Hepatocyte (in vitro differentiated cells): ENCODE measurements at regions not wholly inside any gene's neighbourhood (a gene's known extent, or its start where the extent isn't known, plus 50 kb on each side); places are given as distances from the start of the nearest gene placed in this dataset.

Experiments
- DNase-seq: peaks from one replicate; pipeline ENCODE4 v3.0.0-alpha.2; 2016; ENCODE audit warnings: low spot score
- H2AFZ ChIP-seq: fragments of 200-600 bp; sonication (generic); 2 replicates; pipeline ENCODE4 v1.6.0; 2016; ENCODE audit warnings: antibody characterized with exemption, mild to moderate bottlenecking
- H3K27ac ChIP-seq: fragments of 200-600 bp; sonication (generic); 2 replicates; pipeline ENCODE4 v1.5.1; 2016; ENCODE audit warnings: mild to moderate bottlenecking
- H3K27me3 ChIP-seq: fragments of 200-600 bp; sonication (generic); 2 replicates; pipeline ENCODE4 v1.6.1; 2016
- H3K36me3 ChIP-seq: fragments of 200-600 bp; sonication (generic); replicated peaks from 2 replicates; pipeline ENCODE4 v1.5.1; 2016; ENCODE audit warnings: low read depth; ENCODE audit not compliant: insufficient read depth
- H3K4me1 ChIP-seq: fragments of 200-600 bp; sonication (generic); 2 replicates; pipeline ENCODE4 v1.5.1; 2016; ENCODE audit warnings: mild to moderate bottlenecking, moderate library complexity; ENCODE audit not compliant: insufficient read depth
- H3K4me2 ChIP-seq: fragments of 200-600 bp; sonication (generic); 2 replicates; pipeline ENCODE4 v1.6.0; 2016
- H3K4me3 ChIP-seq: fragments of 200-600 bp; sonication (generic); 2 replicates; pipeline ENCODE4 v1.5.1; 2016; ENCODE audit warnings: mild to moderate bottlenecking
- H3K79me2 ChIP-seq: fragments of 200-600 bp; sonication (generic); 2 replicates; pipeline ENCODE4 v1.6.0; 2017; ENCODE audit warnings: mild to moderate bottlenecking
- H3K9me2 ChIP-seq: fragments of 200-600 bp; sonication (generic); replicated peaks from 2 replicates; pipeline ENCODE4 v1.6.0; 2017; ENCODE audit warnings: mild to moderate bottlenecking; ENCODE audit not compliant: insufficient read depth
- H3K9me3 ChIP-seq: fragments of 200-600 bp; sonication (generic); 2 replicates; pipeline ENCODE4 v1.5.1; 2016; ENCODE audit warnings: low read depth, mild to moderate bottlenecking
- H4K20me1 ChIP-seq: fragments of 200-600 bp; sonication (generic); 2 replicates; pipeline ENCODE4 v1.6.0; 2016; ENCODE audit warnings: mild to moderate bottlenecking; ENCODE audit not compliant: insufficient read depth, poor library complexity, severe bottlenecking
- CTCF ChIP-seq: fragments of 200-600 bp; sonication (generic); IDR thresholded peaks from 2 replicates; pipeline ENCODE4 v1.5.1; 2016; ENCODE audit warnings: antibody characterized with exemption, mild to moderate bottlenecking; ENCODE audit not compliant: poor library complexity
- EZH2 ChIP-seq: fragments of 200-600 bp; sonication (generic); IDR thresholded peaks from 2 replicates; pipeline ENCODE4 v1.6.1; 2016; ENCODE audit warnings: antibody characterized with exemption, mild to moderate bottlenecking, borderline replicate concordance
- EZH2phosphoT487 ChIP-seq: fragments of 200-600 bp; sonication (generic); IDR thresholded peaks from one replicate; pipeline ENCODE4 v1.6.1; 2018; ENCODE audit warnings: antibody characterized with exemption, mild to moderate bottlenecking, low read depth, moderate library complexity; ENCODE audit not compliant: unreplicated experiment, severe bottlenecking
- WGBS: methylation state at CpG from one replicate; pipeline ENCODE4 v1.1.6; 2016; ENCODE audit warnings: low lambda C conversion rate; ENCODE audit errors: missing lambda C conversion rate; 5-methylcytosine and 5-hydroxymethylcytosine counted together

DNA sequence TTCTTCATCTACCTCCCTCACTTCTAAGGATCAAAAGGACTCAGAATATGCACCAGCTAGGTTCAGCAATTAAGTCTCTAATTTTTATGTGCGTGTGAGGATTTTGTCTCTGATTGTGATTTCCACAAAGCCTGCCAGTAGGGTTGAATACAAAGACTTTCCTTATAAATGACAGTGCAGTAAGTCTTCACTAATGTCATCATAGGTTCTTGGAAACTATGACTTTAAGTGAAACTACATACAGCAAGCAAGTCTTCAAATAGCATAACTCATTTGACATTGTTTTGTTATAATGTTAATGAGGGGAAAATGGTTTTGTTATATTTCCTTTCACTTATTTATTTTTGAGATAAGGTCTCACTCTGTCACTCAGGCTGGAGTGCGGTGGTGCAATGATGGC, 526.3 kb upstream of the DCC start:
- H3K36me3 ChIP-seq: no peaks in the 10 kb centered on the region
- no peak overlapping the region for H2AFZ ChIP-seq
- H3K4me3 ChIP-seq: no peak overlapping the region
- WGBS: 94% methylated on average over 2 of the region's 2 CpGs
- no peaks in the 10 kb centered on the region for H3K4me1 ChIP-seq
- no peaks in the 10 kb centered on the region for H3K27me3 ChIP-seq
- H3K4me2 ChIP-seq: no peak overlapping the region
- H3K79me2 ChIP-seq: no peaks in the 10 kb centered on the region
- DNase-seq: no peak
- TF ChIP-seq EZH2 (no peak), EZH2phosphoT487 (no peak), CTCF (no peak)
- no peaks in the 10 kb centered on the region for H3K9me3 ChIP-seq
- H4K20me1 ChIP-seq: no peaks in the 10 kb centered on the region
- no peaks in the 10 kb centered on the region for H3K9me2 ChIP-seq
- H3K27ac ChIP-seq: no peak overlapping the region

- Histone ChIP-seq H4K20me1 (no peaks in the 10 kb centered on the region), H3K79me2 (no peaks in the 10 kb centered on the region), H3K9me2 (no peaks in the 10 kb centered on the region), H2AFZ (no peak overlapping the region), H3K27me3 (no peaks in the 10 kb centered on the region), H3K9me3 (no peaks in the 10 kb centered on the region), H3K4me3 (no peak overlapping the region), H3K36me3 (no peaks in the 10 kb centered on the region), H3K4me2 (no peak overlapping the region), H3K27ac (no peak overlapping the region), H3K4me1 (no peaks in the 10 kb centered on the region)
- TF ChIP-seq EZH2phosphoT487 (no peak), CTCF (no peak), EZH2 (no peak)
- WGBS: 71% methylated on average over 1 of the region's 1 CpG
- DNase-seq: no peak
Observed at GRCh38 chr18:51821610-51822009, 518.4 kb upstream of the DCC start.

DNA sequence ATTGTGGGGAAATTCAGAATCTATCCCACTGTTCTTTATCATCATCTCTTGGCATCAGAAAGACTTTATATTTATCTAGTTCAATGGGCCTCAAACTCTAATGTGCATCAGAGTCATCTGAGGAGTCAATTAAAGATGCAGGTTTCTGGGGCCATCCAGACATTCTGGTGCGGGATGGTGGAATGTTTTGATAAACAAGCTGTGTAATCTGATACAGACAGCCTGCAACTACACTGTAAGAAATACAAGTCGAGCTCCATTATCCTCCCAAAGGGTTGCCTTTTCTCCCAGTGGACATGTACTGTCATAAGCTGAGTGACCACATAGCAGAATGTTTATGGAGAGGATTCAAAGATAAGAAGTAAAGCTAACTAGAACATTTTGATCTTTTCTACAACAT, 515.3 kb upstream of the DCC start:
- Histone ChIP-seq H3K79me2 (no peaks in the 10 kb centered on the region), H3K9me3 (no peaks in the 10 kb centered on the region), H3K4me1 (no peaks in the 10 kb centered on the region), H4K20me1 (no peaks in the 10 kb centered on the region), H3K4me2 (no peak overlapping the region), H2AFZ (no peak overlapping the region), H3K27me3 (no peaks in the 10 kb centered on the region), H3K36me3 (no peaks in the 10 kb centered on the region), H3K4me3 (no peak overlapping the region), H3K9me2 (no peaks in the 10 kb centered on the region), H3K27ac (no peak overlapping the region)
- 37% methylated on average over 2 of the region's 2 CpGs for WGBS
- TF ChIP-seq EZH2phosphoT487 (no peak), EZH2 (no peak), CTCF (no peak)
- DNase-seq: no peak

GRCh38 chr18:51833850-51834249, 506.1 kb upstream of the DCC start:
- Histone ChIP-seq H3K4me2 (no peak overlapping the region), H3K79me2 (no peaks in the 10 kb centered on the region), H3K27me3 (no peaks in the 10 kb centered on the region), H4K20me1 (no peaks in the 10 kb centered on the region), H3K36me3 (no peaks in the 10 kb centered on the region), H3K4me3 (no peak overlapping the region), H3K9me3 (no peaks in the 10 kb centered on the region), H2AFZ (no peak overlapping the region), H3K4me1 (no peaks in the 10 kb centered on the region), H3K27ac (no peak overlapping the region), H3K9me2 (no peaks in the 10 kb centered on the region)
- 93% methylated on average over 6 of the region's 6 CpGs for WGBS
- no peak for DNase-seq
- TF ChIP-seq CTCF (no peak), EZH2 (no peak), EZH2phosphoT487 (no peak)
